Hepatocyte (in vitro differentiated cells): ENCODE measurements at regions not wholly inside any gene's neighbourhood (a gene's known extent, or its start where the extent isn't known, plus 50 kb on each side); places are given as distances from the start of the nearest gene placed in this dataset.

Experiments
- DNase-seq: peaks from one replicate; pipeline ENCODE4 v3.0.0-alpha.2; 2016; ENCODE audit warnings: low spot score
- H2AFZ ChIP-seq: fragments of 200-600 bp; sonication (generic); 2 replicates; pipeline ENCODE4 v1.6.0; 2016; ENCODE audit warnings: antibody characterized with exemption, mild to moderate bottlenecking
- H3K27ac ChIP-seq: fragments of 200-600 bp; sonication (generic); 2 replicates; pipeline ENCODE4 v1.5.1; 2016; ENCODE audit warnings: mild to moderate bottlenecking
- H3K27me3 ChIP-seq: fragments of 200-600 bp; sonication (generic); 2 replicates; pipeline ENCODE4 v1.6.1; 2016
- H3K36me3 ChIP-seq: fragments of 200-600 bp; sonication (generic); replicated peaks from 2 replicates; pipeline ENCODE4 v1.5.1; 2016; ENCODE audit warnings: low read depth; ENCODE audit not compliant: insufficient read depth
- H3K4me1 ChIP-seq: fragments of 200-600 bp; sonication (generic); 2 replicates; pipeline ENCODE4 v1.5.1; 2016; ENCODE audit warnings: mild to moderate bottlenecking, moderate library complexity; ENCODE audit not compliant: insufficient read depth
- H3K4me2 ChIP-seq: fragments of 200-600 bp; sonication (generic); 2 replicates; pipeline ENCODE4 v1.6.0; 2016
- H3K4me3 ChIP-seq: fragments of 200-600 bp; sonication (generic); 2 replicates; pipeline ENCODE4 v1.5.1; 2016; ENCODE audit warnings: mild to moderate bottlenecking
- H3K79me2 ChIP-seq: fragments of 200-600 bp; sonication (generic); 2 replicates; pipeline ENCODE4 v1.6.0; 2017; ENCODE audit warnings: mild to moderate bottlenecking
- H3K9me2 ChIP-seq: fragments of 200-600 bp; sonication (generic); replicated peaks from 2 replicates; pipeline ENCODE4 v1.6.0; 2017; ENCODE audit warnings: mild to moderate bottlenecking; ENCODE audit not compliant: insufficient read depth
- H3K9me3 ChIP-seq: fragments of 200-600 bp; sonication (generic); 2 replicates; pipeline ENCODE4 v1.5.1; 2016; ENCODE audit warnings: low read depth, mild to moderate bottlenecking
- H4K20me1 ChIP-seq: fragments of 200-600 bp; sonication (generic); 2 replicates; pipeline ENCODE4 v1.6.0; 2016; ENCODE audit warnings: mild to moderate bottlenecking; ENCODE audit not compliant: insufficient read depth, poor library complexity, severe bottlenecking
- CTCF ChIP-seq: fragments of 200-600 bp; sonication (generic); IDR thresholded peaks from 2 replicates; pipeline ENCODE4 v1.5.1; 2016; ENCODE audit warnings: antibody characterized with exemption, mild to moderate bottlenecking; ENCODE audit not compliant: poor library complexity
- EZH2 ChIP-seq: fragments of 200-600 bp; sonication (generic); IDR thresholded peaks from 2 replicates; pipeline ENCODE4 v1.6.1; 2016; ENCODE audit warnings: antibody characterized with exemption, mild to moderate bottlenecking, borderline replicate concordance
- EZH2phosphoT487 ChIP-seq: fragments of 200-600 bp; sonication (generic); IDR thresholded peaks from one replicate; pipeline ENCODE4 v1.6.1; 2018; ENCODE audit warnings: antibody characterized with exemption, mild to moderate bottlenecking, low read depth, moderate library complexity; ENCODE audit not compliant: unreplicated experiment, severe bottlenecking
- WGBS: methylation state at CpG from one replicate; pipeline ENCODE4 v1.1.6; 2016; ENCODE audit warnings: low lambda C conversion rate; ENCODE audit errors: missing lambda C conversion rate; 5-methylcytosine and 5-hydroxymethylcytosine counted together

DNA sequence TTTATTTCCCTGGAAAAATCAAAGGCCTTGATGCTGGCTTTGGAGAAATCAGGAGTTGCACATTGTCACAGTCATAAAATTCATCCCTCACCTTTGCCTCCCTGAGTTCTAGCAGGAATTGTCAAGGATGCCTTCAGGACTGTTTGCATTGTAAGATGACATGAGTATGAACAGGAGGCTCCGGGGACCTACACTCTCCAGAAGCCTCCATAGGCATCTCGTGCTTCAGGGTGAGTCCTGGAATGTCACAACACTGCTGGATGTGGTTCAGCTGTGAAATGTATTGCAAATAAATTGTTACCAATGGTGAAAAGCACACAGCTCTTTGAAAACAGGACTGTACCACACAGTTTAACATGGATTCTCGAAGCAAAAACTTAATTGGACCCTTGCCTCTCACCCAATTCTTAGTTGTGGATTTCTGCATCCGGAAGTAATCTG lies 535.4 kb upstream of the C16orf82 start:
- H3K79me2 ChIP-seq: no peaks in the 10 kb centered on the region
- no peaks in the 10 kb centered on the region for H3K9me2 ChIP-seq
- WGBS: 62% methylated on average over 4 of the region's 4 CpGs
- H3K4me1 ChIP-seq: no peaks in the 10 kb centered on the region
- no peak for DNase-seq
- H2AFZ ChIP-seq: no peak overlapping the region
- no peaks in the 10 kb centered on the region for H3K36me3 ChIP-seq
- H3K4me3 ChIP-seq: no peak overlapping the region
- H3K9me3 ChIP-seq: no peaks in the 10 kb centered on the region
- no peak overlapping the region for H3K4me2 ChIP-seq
- H3K27ac ChIP-seq: no peak overlapping the region
- no peak for TF ChIP-seq CTCF
- no peaks in the 10 kb centered on the region for H3K27me3 ChIP-seq
- H4K20me1 ChIP-seq: no peaks in the 10 kb centered on the region

GRCh38 chr16:26532456-26532855 lies 534.3 kb upstream of the C16orf82 start:
- Histone ChIP-seq H3K4me2 (no peak overlapping the region), H3K79me2 (no peaks in the 10 kb centered on the region), H2AFZ (no peak overlapping the region), H3K9me3 (no peaks in the 10 kb centered on the region), H3K27me3 (no peaks in the 10 kb centered on the region), H3K4me1 (no peaks in the 10 kb centered on the region), H4K20me1 (no peaks in the 10 kb centered on the region), H3K27ac (no peak overlapping the region), H3K36me3 (no peaks in the 10 kb centered on the region), H3K9me2 (no peaks in the 10 kb centered on the region), H3K4me3 (no peak overlapping the region)
- TF ChIP-seq EZH2phosphoT487 (no peak), CTCF (no peak), EZH2 (no peak)
- no peak for DNase-seq
- WGBS: 100% methylated on average over 1 of the region's 1 CpG

DNA sequence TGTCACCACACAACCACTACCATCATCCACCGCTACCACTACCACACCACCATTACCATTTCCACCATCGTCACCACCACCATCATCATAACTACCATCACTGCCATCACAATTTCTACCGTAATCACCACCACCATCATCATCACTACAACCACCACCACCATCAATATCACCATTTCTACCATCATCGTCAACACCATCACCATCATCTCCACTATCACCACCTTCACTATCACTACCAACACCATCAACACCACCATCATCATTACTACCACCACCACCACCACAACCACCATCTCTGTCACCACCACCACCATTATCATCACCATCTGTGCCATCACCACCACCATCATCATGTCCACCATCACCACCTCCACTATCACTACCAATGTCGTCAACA lies 524.5 kb upstream of the C16orf82 start:
- H3K4me3 ChIP-seq: no peak overlapping the region
- TF ChIP-seq EZH2 (no peak), EZH2phosphoT487 (no peak), CTCF (no peak)

GRCh38 chr16:26546573-26546972 lies 520.2 kb upstream of the C16orf82 start:
- Histone ChIP-seq H2AFZ (no peak overlapping the region), H3K27me3 (no peaks in the 10 kb centered on the region), H3K27ac (no peak overlapping the region), H4K20me1 (no peaks in the 10 kb centered on the region), H3K9me3 (no peaks in the 10 kb centered on the region), H3K9me2 (no peaks in the 10 kb centered on the region), H3K36me3 (no peaks in the 10 kb centered on the region), H3K4me3 (no peak overlapping the region), H3K4me1 (no peaks in the 10 kb centered on the region), H3K79me2 (no peaks in the 10 kb centered on the region), H3K4me2 (no peak overlapping the region)
- no peak for DNase-seq
- TF ChIP-seq CTCF (no peak), EZH2 (no peak), EZH2phosphoT487 (no peak)
- 81% methylated on average over 2 of the region's 2 CpGs for WGBS

More for the DNA sequence above, 524.5 kb upstream of the C16orf82 start:
- no peaks in the 10 kb centered on the region for H4K20me1 ChIP-seq
- DNase-seq: no peak
- no peak overlapping the region for H3K4me2 ChIP-seq
- H3K79me2 ChIP-seq: no peaks in the 10 kb centered on the region
- H3K27ac ChIP-seq: no peak overlapping the region
- no peaks in the 10 kb centered on the region for H3K27me3 ChIP-seq
- H3K9me2 ChIP-seq: no peaks in the 10 kb centered on the region
- H3K4me1 ChIP-seq: no peaks in the 10 kb centered on the region
- H3K9me3 ChIP-seq: no peaks in the 10 kb centered on the region
- no peak overlapping the region for H2AFZ ChIP-seq
- WGBS: 98% methylated on average over 5 of the region's 5 CpGs
- H3K36me3 ChIP-seq: no peaks in the 10 kb centered on the region
